H9 (cell line): ENCODE measurements at regions not wholly inside any gene's neighbourhood (a gene's known extent, or its start where the extent isn't known, plus 50 kb on each side); places are given as distances from the start of the nearest gene placed in this dataset.
A peak's percentile ranks its signal among the peaks of the same experiment; 100 is the strongest.

ENCODE experiments used
- DNase-seq: peaks from one replicate; pipeline ENCODE4 v3.0.0-alpha.2; 2017
- H2AFZ ChIP-seq: one replicate; pipeline ENCODE4 v1.6.1; 2013; ENCODE audit warnings: mild to moderate bottlenecking, low read length, control low read depth, moderate library complexity
- H2AK5ac ChIP-seq: 2 replicates; pipeline ENCODE4 v1.6.1; 2013; ENCODE audit warnings: low read length, control low read depth, mixed read lengths; ENCODE audit not compliant: insufficient read length
- H2BK120ac ChIP-seq: one replicate; pipeline ENCODE4 v1.6.1; 2013; ENCODE audit warnings: low read depth, mild to moderate bottlenecking, low read length, control low read depth, inconsistent platforms; ENCODE audit not compliant: poor library complexity, severe bottlenecking
- H2BK12ac ChIP-seq: 2 replicates; pipeline ENCODE4 v1.6.1; 2013; ENCODE audit warnings: low read length, control low read depth, mixed read lengths, low read depth; ENCODE audit not compliant: insufficient read length
- H2BK15ac ChIP-seq: 2 replicates; pipeline ENCODE4 v1.6.1; 2013; ENCODE audit warnings: low read depth, low read length, control low read depth
- H2BK20ac ChIP-seq: one replicate; pipeline ENCODE4 v1.6.1; 2013; ENCODE audit warnings: low read depth, mild to moderate bottlenecking, low read length, control low read depth, inconsistent platforms; ENCODE audit not compliant: poor library complexity, severe bottlenecking
- H2BK5ac ChIP-seq: 2 replicates; pipeline ENCODE4 v1.6.1; 2013; ENCODE audit warnings: low read length, control low read depth, mixed read lengths; ENCODE audit not compliant: insufficient read length
- H3K14ac ChIP-seq: 2 replicates; pipeline ENCODE4 v1.6.1; 2013; ENCODE audit warnings: low read length, control low read depth; ENCODE audit not compliant: insufficient read depth
- H3K18ac ChIP-seq: 2 replicates; pipeline ENCODE4 v1.6.1; 2013; ENCODE audit warnings: low read depth, mild to moderate bottlenecking, mixed read lengths, low read length, control low read depth; ENCODE audit not compliant: insufficient read length
- H3K23ac ChIP-seq: 2 replicates; pipeline ENCODE4 v1.6.1; 2013; ENCODE audit warnings: low read length, control low read depth, mixed read lengths, low read depth; ENCODE audit not compliant: insufficient read length
- H3K23me2 ChIP-seq: 2 replicates; pipeline ENCODE4 v1.6.1; 2013; ENCODE audit warnings: low read depth, mild to moderate bottlenecking, mixed read lengths, low read length, control low read depth; ENCODE audit not compliant: insufficient read length, poor library complexity, severe bottlenecking
- H3K27ac ChIP-seq: 2 replicates; pipeline ENCODE4 v1.5.1; 2013; ENCODE audit warnings: low read length, control low read depth, mixed read lengths, low read depth; ENCODE audit not compliant: insufficient read length
- H3K27me3 ChIP-seq: 2 replicates; pipeline ENCODE4 v1.6.1; 2013; ENCODE audit warnings: low read length, control low read depth, inconsistent platforms; ENCODE audit not compliant: insufficient read depth
- H3K4ac ChIP-seq: 2 replicates; pipeline ENCODE4 v1.6.1; 2013; ENCODE audit warnings: low read depth, mild to moderate bottlenecking, control low read depth, inconsistent platforms, low read length, moderate library complexity
- H3K4me1 ChIP-seq: 2 replicates; pipeline ENCODE4 v1.6.1; 2013; ENCODE audit warnings: low read length, control low read depth, inconsistent platforms; ENCODE audit not compliant: insufficient read depth
- H3K4me2 ChIP-seq: 2 replicates; pipeline ENCODE4 v1.6.1; 2013; ENCODE audit warnings: low read length, control low read depth, mixed read lengths; ENCODE audit not compliant: insufficient read length, insufficient read depth
- H3K56ac ChIP-seq: 2 replicates; pipeline ENCODE4 v1.6.1; 2013; ENCODE audit warnings: low read depth, mild to moderate bottlenecking, mixed read lengths, low read length, control low read depth; ENCODE audit not compliant: insufficient read length
- H3K79me1 ChIP-seq: 2 replicates; pipeline ENCODE4 v1.6.1; 2013; ENCODE audit warnings: low read depth, mild to moderate bottlenecking, moderate library complexity, low read length, control low read depth, inconsistent platforms; ENCODE audit not compliant: insufficient read depth, poor library complexity, severe bottlenecking
- H3K79me2 ChIP-seq: 2 replicates; pipeline ENCODE4 v1.6.1; 2013; ENCODE audit warnings: low read length, control low read depth, inconsistent platforms; ENCODE audit not compliant: insufficient read depth
- H3K9ac ChIP-seq: 2 replicates; pipeline ENCODE4 v1.6.1; 2013; ENCODE audit warnings: low read length, control low read depth, mixed read lengths; ENCODE audit not compliant: insufficient read length; ENCODE audit errors: extremely low read depth
- H3K9me3 ChIP-seq: one replicate; pipeline ENCODE4 v1.6.1; 2013; ENCODE audit warnings: low read depth, low read length, inconsistent platforms; ENCODE audit not compliant: control insufficient read depth
- H3T11ph ChIP-seq: one replicate; pipeline ENCODE4 v1.6.1; 2013; ENCODE audit warnings: mild to moderate bottlenecking, low read length, control low read depth, inconsistent platforms
- H4K20me1 ChIP-seq: one replicate; pipeline ENCODE4 v1.6.1; 2013; ENCODE audit not compliant: control insufficient read depth, insufficient read length, insufficient read depth
- H4K5ac ChIP-seq: 2 replicates; pipeline ENCODE4 v1.6.1; 2013; ENCODE audit warnings: low read depth, mild to moderate bottlenecking, mixed read lengths, low read length, control low read depth; ENCODE audit not compliant: insufficient read length
- H4K8ac ChIP-seq: replicated peaks from 2 replicates; pipeline ENCODE4 v1.6.1; 2013; ENCODE audit warnings: low read length, control low read depth, mixed read lengths, low read depth; ENCODE audit not compliant: insufficient read length
- H4K91ac ChIP-seq: 2 replicates; pipeline ENCODE4 v1.6.1; 2013; ENCODE audit warnings: low read depth, mild to moderate bottlenecking, moderate library complexity, mixed read lengths, low read length, control low read depth; ENCODE audit not compliant: insufficient read length
- H3K27ac Mint-ChIP-seq, 3 experiments: 2 replicates in 2 of 3; 3 replicates in 1 of 3; pipeline ENCODE4 v1.8.0; 2020 to 2021; ENCODE audit warnings: mixed read lengths in 3 of 3, mild to moderate bottlenecking in 1 of 3, moderate library complexity in 1 of 3
- H3K27me3 Mint-ChIP-seq: 2 replicates; pipeline ENCODE4 v1.8.0; 2021; ENCODE audit warnings: low read depth, mild to moderate bottlenecking, moderate library complexity, mixed read lengths
- H3K36me3 Mint-ChIP-seq, 3 experiments: 2 replicates in 2 of 3; 3 replicates in 1 of 3; pipeline ENCODE4 v1.8.0; 2020 to 2021; ENCODE audit warnings: low read depth in 3 of 3, mixed read lengths in 3 of 3; ENCODE audit not compliant: insufficient read depth in 1 of 3
- H3K4me1 Mint-ChIP-seq, 2 experiments: 2 replicates each; pipeline ENCODE4 v1.8.0; 2020; ENCODE audit warnings: mixed read lengths in 2 of 2
- H3K4me3 Mint-ChIP-seq, 2 experiments: 2 replicates in 1 of 2; 3 replicates in 1 of 2; pipeline ENCODE4 v1.8.0; 2020 to 2021; ENCODE audit warnings: mild to moderate bottlenecking in 2 of 2, mixed read lengths in 2 of 2, moderate library complexity in 1 of 2
- H3K9me3 Mint-ChIP-seq, 2 experiments: 2 replicates in 1 of 2; 3 replicates in 1 of 2; pipeline ENCODE4 v1.8.0; 2020; ENCODE audit warnings: mild to moderate bottlenecking in 2 of 2, mixed read lengths in 2 of 2, moderate library complexity in 1 of 2
- CTCF ChIP-seq: fragments of 200-600 bp; sonication (generic); conservative IDR thresholded peaks from 3 replicates; pipeline ENCODE4 v1.8.0; 2021; ENCODE audit warnings: antibody characterized with exemption, mild to moderate bottlenecking
- WGBS: extraction: QIAGEN DNeasy Blood & Tissue Kit; methylation state at CpG from one replicate; pipeline ENCODE4 v1.1.7; 2013; ENCODE audit warnings: missing lambda C conversion rate, low lambda C conversion rate, mixed read lengths; ENCODE audit not compliant: insufficient read length; ENCODE audit errors: extremely low coverage; 5-methylcytosine and 5-hydroxymethylcytosine counted together

- Histone ChIP-seq H3K23me2 (no peaks in the 10 kb centered on the region), H3K14ac (no peak overlapping the region), H4K8ac (no peak overlapping the region), H2BK15ac (no peak overlapping the region), H3K4ac (no peak overlapping the region), H3K9ac (no peak overlapping the region), H4K20me1 (no peaks in the 10 kb centered on the region), H3K56ac (no peak overlapping the region), H2BK120ac (no peak overlapping the region), H3K27me3 (no peaks in the 10 kb centered on the region), H3K4me1 (peaks cover 11% of the 10 kb centered on the region), H3K4me2 (no peak overlapping the region), H4K5ac (no peak overlapping the region), H2AK5ac (no peak overlapping the region), H3T11ph (no peak overlapping the region), H2BK20ac (no peak overlapping the region), H3K27ac (no peak overlapping the region), H4K91ac (no peak overlapping the region), H2BK5ac (no peak overlapping the region), H3K23ac (no peak overlapping the region), H3K79me2 (no peaks in the 10 kb centered on the region), H3K9me3 (no peaks in the 10 kb centered on the region), H3K18ac (no peak overlapping the region), H2BK12ac (no peak overlapping the region), H2AFZ (no peak overlapping the region), H3K79me1 (no peaks in the 10 kb centered on the region)
- Mint-ChIP-seq H3K27me3 (peaks cover 21% of the 10 kb centered on the region), H3K27ac (peak overlapping the region in 1 of 3 experiments; percentile 46; a peak in 1 of 7 replicates), H3K9me3 (no peaks in the 10 kb centered on the region), H3K4me3 (no peak overlapping the region), H3K36me3 (peaks cover 0 to 1% (median 0%) of the 10 kb centered on the region in 3 experiments; a peak in 1 of 7 replicates), H3K4me1 (peaks cover 53 to 54% of the 10 kb centered on the region in 2 experiments)
- peak; percentile 54 for DNase-seq
- WGBS, result no CpG with 5 or more reads among the region's 4 CpGs
- no peak for TF ChIP-seq CTCF
These were observed 223.9 kb upstream of the ZBED5 start for GRCh38 chr11:11081776-11082175.
